SK-N-SH (cell line): ENCODE measurements at regions not wholly inside any gene's neighbourhood (a gene's known extent, or its start where the extent isn't known, plus 50 kb on each side); places are given as distances from the start of the nearest gene placed in this dataset.
A peak's percentile ranks its signal among the peaks of the same experiment; 100 is the strongest.

Experiments used
- CTCF ChIA-PET: fragments of 300-600, 350-600 bp; formaldehyde crosslinking; extraction: SDS; loops from one replicate; lab custom pipeline; 2021; lab: Yijun Ruan, JAX
- POLR2A ChIA-PET: fragments of 350-600 bp; sonication (Branson Sonifier 250); formaldehyde crosslinking; extraction: SDS; loops from one replicate; lab custom pipeline; 2020; ENCODE audit warnings: antibody characterized with exemption, inconsistent platforms; lab: Yijun Ruan, JAX
- DNase-seq: peaks from one replicate; pipeline ENCODE4 v3.0.0; 2012
- H2AFZ ChIP-seq: fragments of 200-600 bp; sonication (generic); 2 replicates; pipeline ENCODE4 v1.8.1; 2016; ENCODE audit warnings: antibody characterized with exemption, mild to moderate bottlenecking, low read depth
- H3F3A ChIP-seq: fragments of 200-600 bp; sonication (generic); replicated peaks from 2 replicates; pipeline ENCODE3; 2016; ENCODE audit warnings: antibody characterized with exemption, mild to moderate bottlenecking; ENCODE audit not compliant: insufficient read depth
- H3K27ac ChIP-seq, 2 experiments: fragments of 200-500 bp in 1 of 2; fragments of 200-600 bp in 1 of 2; sonication (Bioruptor generic) in 1 of 2; sonication (generic), shearing (Covaris generic) in 1 of 2; 2 replicates each; pipeline versions ENCODE4 v1.5.1 to v1.6.1; 2014 to 2016; ENCODE audit warnings: low read depth in 2 of 2, inconsistent platforms in 1 of 2, low read length in 1 of 2, mild to moderate bottlenecking in 1 of 2, mixed read lengths in 1 of 2
- H3K27me3 ChIP-seq: fragments of 200-600 bp; sonication (generic), shearing (Covaris generic); 2 replicates; pipeline ENCODE4 v1.6.1; 2016; ENCODE audit warnings: mixed run types; ENCODE audit not compliant: insufficient read depth
- H3K36me3 ChIP-seq, 2 experiments: fragments of 200-500 bp in 1 of 2; fragments of 200-600 bp in 1 of 2; sonication (Bioruptor generic) in 1 of 2; sonication (generic) in 1 of 2; replicated peaks in 1 of 2; 2 replicates each; pipeline versions ENCODE3 to v1.5.1; 2014 to 2016; ENCODE audit warnings: low read length in 1 of 2, mild to moderate bottlenecking in 1 of 2; ENCODE audit not compliant: insufficient read depth in 2 of 2, control insufficient read depth in 1 of 2
- H3K4me1 ChIP-seq, 2 experiments: fragments of 200-500 bp in 1 of 2; fragments of 200-600 bp in 1 of 2; sonication (Bioruptor generic) in 1 of 2; sonication (generic), shearing (Covaris generic) in 1 of 2; 2 replicates each; pipeline versions ENCODE4 v1.5.1 to v1.6.1; 2014 to 2016; ENCODE audit warnings: low read depth in 1 of 2, low read length in 1 of 2, mixed run types in 1 of 2; ENCODE audit not compliant: insufficient read depth in 2 of 2, control insufficient read depth in 1 of 2
- H3K4me2 ChIP-seq: fragments of 200-600 bp; sonication (generic), shearing (Covaris generic); 2 replicates; pipeline ENCODE4 v1.6.1; 2017; ENCODE audit warnings: mixed run types
- H3K4me3 ChIP-seq, 2 experiments: fragments of 200-500 bp in 1 of 2; fragments of 200-600 bp in 1 of 2; sonication (Bioruptor generic) in 1 of 2; sonication (generic), shearing (Covaris generic) in 1 of 2; 2 replicates each; pipeline versions ENCODE4 v1.5.1 to v1.8.1; 2014 to 2016; ENCODE audit warnings: low read depth in 2 of 2, inconsistent platforms in 1 of 2, low read length in 1 of 2, mild to moderate bottlenecking in 1 of 2, mixed read lengths in 1 of 2, moderate library complexity in 1 of 2
- H3K79me2 ChIP-seq: fragments of 200-600 bp; sonication (generic); 2 replicates; pipeline ENCODE4 v1.8.1; 2017; ENCODE audit warnings: mild to moderate bottlenecking; ENCODE audit not compliant: insufficient read depth
- H3K9ac ChIP-seq: fragments of 200-600 bp; sonication (generic); 2 replicates; pipeline ENCODE4 v1.6.1; 2017; ENCODE audit warnings: mixed run types
- H3K9me2 ChIP-seq: fragments of 200-600 bp; sonication (generic); 2 replicates; pipeline ENCODE4 v1.6.1; 2017; ENCODE audit warnings: mixed run types
- H3K9me3 ChIP-seq: fragments of 200-600 bp; sonication (generic); 2 replicates; pipeline ENCODE4 v1.6.1; 2017; ENCODE audit warnings: mixed run types, mild to moderate bottlenecking, moderate library complexity
- H4K20me1 ChIP-seq: fragments of 200-600 bp; sonication (generic); 2 replicates; pipeline ENCODE4 v1.6.1; 2017; ENCODE audit warnings: mild to moderate bottlenecking, mixed run types; ENCODE audit not compliant: insufficient read depth
- CHD2 ChIP-seq: fragments of 150-350 bp; IDR thresholded peaks from 2 replicates; pipeline ENCODE4 v1.6.1; 2018; ENCODE audit warnings: low read length; ENCODE audit not compliant: partially characterized antibody
- EZH2phosphoT487 ChIP-seq: fragments of 200-600 bp; sonication (generic); IDR thresholded peaks from 2 replicates; pipeline ENCODE4 v1.6.1; 2017; ENCODE audit warnings: low read depth, mixed run types, mild to moderate bottlenecking, antibody characterized with exemption, moderate library complexity, borderline replicate concordance
- GATA2 ChIP-seq: sonication (generic); formaldehyde crosslinking; IDR thresholded peaks from 2 replicates; pipeline ENCODE4 v1.5.0; 2020; ENCODE audit warnings: mild to moderate bottlenecking, missing genetic modification reagents
- IRF3 ChIP-seq: fragments of 150-350 bp; IDR thresholded peaks from 2 replicates; pipeline ENCODE4 v1.6.1; 2016; ENCODE audit warnings: mild to moderate bottlenecking, low read depth, low read length
- JUND ChIP-seq: IDR thresholded peaks from 2 replicates; pipeline ENCODE4 v1.4.0; 2012
- MEF2A ChIP-seq: IDR thresholded peaks from 2 replicates; pipeline ENCODE4 v1.4.0; 2012; ENCODE audit warnings: low read depth, borderline replicate concordance
- MXI1 ChIP-seq: IDR thresholded peaks from 2 replicates; pipeline ENCODE4 v1.6.1; 2012; ENCODE audit warnings: mild to moderate bottlenecking, low read depth, low read length, improper control_type of control experiment
- NFIC ChIP-seq: IDR thresholded peaks from 2 replicates; pipeline ENCODE4 v1.4.0; 2012; ENCODE audit warnings: borderline replicate concordance
- POLR2AphosphoS5 ChIP-seq: IDR thresholded peaks from 2 replicates; pipeline ENCODE4 v1.6.1; 2012; ENCODE audit warnings: low read depth, low read length
- RAD21 ChIP-seq: IDR thresholded peaks from 2 replicates; pipeline ENCODE4 v1.6.1; 2012; ENCODE audit warnings: mild to moderate bottlenecking, low read length
- RFX5 ChIP-seq: IDR thresholded peaks from 2 replicates; pipeline ENCODE4 v1.6.1; 2012; ENCODE audit warnings: mild to moderate bottlenecking, improper control_type of control experiment, low read length
- SIN3A ChIP-seq: IDR thresholded peaks from 2 replicates; pipeline ENCODE4 v1.6.1; 2012; ENCODE audit warnings: low read depth, mild to moderate bottlenecking, low read length, moderate library complexity, borderline replicate concordance
- SMC3 ChIP-seq: IDR thresholded peaks from 2 replicates; pipeline ENCODE4 v1.6.1; 2012; ENCODE audit warnings: low read depth, low read length, improper control_type of control experiment
- TAF1 ChIP-seq: IDR thresholded peaks from 2 replicates; pipeline ENCODE4 v1.6.1; 2012; ENCODE audit warnings: low read depth, mild to moderate bottlenecking, low read length, moderate library complexity, borderline replicate concordance
- YY1 ChIP-seq: IDR thresholded peaks from 2 replicates; pipeline ENCODE4 v1.4.0; 2012; ENCODE audit warnings: low read depth, mild to moderate bottlenecking
- WGBS: methylation state at CpG from one replicate; pipeline ENCODE4 v1.1.6; 2017; ENCODE audit warnings: low lambda C conversion rate; 5-methylcytosine and 5-hydroxymethylcytosine counted together
- TF ChIP-seq, protein P1 (sequence below): fragments of 200-600 bp; sonication (generic); IDR thresholded peaks from 2 replicates; pipeline ENCODE4 v1.6.1; 2017; ENCODE audit warnings: antibody characterized with exemption, mild to moderate bottlenecking, moderate library complexity
- TF ChIP-seq, protein P2 (sequence below): IDR thresholded peaks from 2 replicates; pipeline ENCODE4 v1.4.0; 2012; ENCODE audit warnings: low read depth
- TF ChIP-seq, protein P3 (sequence below): IDR thresholded peaks from 2 replicates; pipeline ENCODE4 v1.4.0; 2012; ENCODE audit warnings: low read depth, borderline replicate concordance
- TF ChIP-seq, protein P4 (sequence below): fragments of 150-350 bp; IDR thresholded peaks from 2 replicates; pipeline ENCODE4 v1.6.1; 2017; ENCODE audit warnings: antibody characterized with exemption, low read length, low read depth, borderline replicate concordance

DNA sequence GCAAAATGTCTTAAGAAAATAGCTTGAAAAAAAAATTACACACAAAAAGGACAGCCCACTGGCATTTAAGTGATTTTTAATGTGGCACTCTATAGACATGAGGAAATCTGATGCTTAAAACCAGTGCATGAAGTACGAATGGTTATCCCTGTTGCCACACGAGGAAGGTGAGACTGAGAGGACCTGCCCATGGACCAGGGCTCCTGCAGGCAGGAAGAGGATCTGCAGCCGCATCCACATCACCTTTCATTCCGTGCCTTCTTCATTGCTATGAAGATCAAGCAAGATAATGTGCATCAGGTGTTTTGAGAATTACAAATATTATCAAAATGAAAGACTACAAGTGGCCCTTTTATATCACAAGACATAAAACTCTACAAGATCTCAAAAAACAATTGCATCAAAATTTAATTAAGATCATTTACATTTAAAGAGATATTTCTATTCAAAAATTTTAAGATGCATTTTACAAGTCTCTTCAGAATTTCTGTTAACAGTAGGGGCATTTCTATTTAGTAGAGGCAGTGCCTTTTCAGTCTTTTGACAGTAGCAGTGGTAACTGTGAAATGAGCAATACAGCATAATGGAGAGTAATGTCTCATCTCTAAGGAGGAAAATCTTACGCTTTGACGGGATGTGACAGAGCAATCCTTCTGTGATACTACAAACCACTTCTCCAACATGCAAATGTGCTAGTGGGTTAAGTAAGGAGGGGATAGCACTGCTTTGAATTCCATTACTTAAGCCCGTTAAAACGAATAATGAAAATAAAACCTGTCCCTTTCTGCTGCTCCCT, 83.4 kb downstream of the SLC5A7 start:
- H2AFZ ChIP-seq: no peak overlapping the region
- 72% methylated on average over 8 of the region's 8 CpGs for WGBS
- TF ChIP-seq JUND (no peak), RFX5 (no peak), MEF2A (no peak), CHD2 (no peak)
- TF ChIP-seq, protein P1, sequence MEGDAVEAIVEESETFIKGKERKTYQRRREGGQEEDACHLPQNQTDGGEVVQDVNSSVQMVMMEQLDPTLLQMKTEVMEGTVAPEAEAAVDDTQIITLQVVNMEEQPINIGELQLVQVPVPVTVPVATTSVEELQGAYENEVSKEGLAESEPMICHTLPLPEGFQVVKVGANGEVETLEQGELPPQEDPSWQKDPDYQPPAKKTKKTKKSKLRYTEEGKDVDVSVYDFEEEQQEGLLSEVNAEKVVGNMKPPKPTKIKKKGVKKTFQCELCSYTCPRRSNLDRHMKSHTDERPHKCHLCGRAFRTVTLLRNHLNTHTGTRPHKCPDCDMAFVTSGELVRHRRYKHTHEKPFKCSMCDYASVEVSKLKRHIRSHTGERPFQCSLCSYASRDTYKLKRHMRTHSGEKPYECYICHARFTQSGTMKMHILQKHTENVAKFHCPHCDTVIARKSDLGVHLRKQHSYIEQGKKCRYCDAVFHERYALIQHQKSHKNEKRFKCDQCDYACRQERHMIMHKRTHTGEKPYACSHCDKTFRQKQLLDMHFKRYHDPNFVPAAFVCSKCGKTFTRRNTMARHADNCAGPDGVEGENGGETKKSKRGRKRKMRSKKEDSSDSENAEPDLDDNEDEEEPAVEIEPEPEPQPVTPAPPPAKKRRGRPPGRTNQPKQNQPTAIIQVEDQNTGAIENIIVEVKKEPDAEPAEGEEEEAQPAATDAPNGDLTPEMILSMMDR: no peak; the same call in 1 of the 2 replicates
- ChIA-PET POLR2A (no interaction called here), CTCF (no interaction called here)
- DNase-seq: no peak
- H3K79me2 ChIP-seq: no peaks in the 10 kb centered on the region
- H3K4me1 ChIP-seq: peaks cover 0 to 8% of the 10 kb centered on the region in 2 experiments; a peak in 2 of 4 replicates
- H3K9me3 ChIP-seq: no peaks in the 10 kb centered on the region
- H3K4me2 ChIP-seq: no peak overlapping the region
- H4K20me1 ChIP-seq: no peaks in the 10 kb centered on the region
- no peak overlapping the region for H3K9ac ChIP-seq
- H3K9me2 ChIP-seq: no peaks in the 10 kb centered on the region
- no peak overlapping the region for H3K27ac ChIP-seq
- H3K4me3 ChIP-seq: no peak overlapping the region
- no peaks in the 10 kb centered on the region for H3K27me3 ChIP-seq
- no peaks in the 10 kb centered on the region for H3F3A ChIP-seq
- H3K36me3 ChIP-seq: no peaks in the 10 kb centered on the region

GRCh38 chr2:108073415-108074072, 87.2 kb downstream of the SLC5A7 start:
- POLR2A ChIA-PET: interaction anchor here (0.6 kb wide), 1 partner anchor 34 kb away, joined by 3 read pairs; no protein-coding TSS in a partner anchor
- H3F3A ChIP-seq: no peaks in the 10 kb centered on the region
- H3K79me2 ChIP-seq: no peaks in the 10 kb centered on the region
- H2AFZ ChIP-seq: no peak overlapping the region
- no peaks in the 10 kb centered on the region for H4K20me1 ChIP-seq
- CTCF ChIA-PET: interaction anchor here (0.5 to 2.0 kb wide), 3 partner anchors 33 to 96 kb away, joined by 3 to 7 read pairs (median 3); no protein-coding TSS in a partner anchor
- H3K27ac ChIP-seq: no peak overlapping the region; a peak in 1 of 4 replicates
- no peak overlapping the region for H3K9ac ChIP-seq
- no peaks in the 10 kb centered on the region for H3K27me3 ChIP-seq
- DNase-seq: peak; percentile 16
- H3K9me3 ChIP-seq: no peaks in the 10 kb centered on the region
- H3K4me2 ChIP-seq: no peak overlapping the region
- 18% methylated on average over 4 of the region's 4 CpGs for WGBS
- H3K4me1 ChIP-seq: peaks cover 0 to 8% of the 10 kb centered on the region in 2 experiments; a peak in 2 of 4 replicates
- no peaks in the 10 kb centered on the region for H3K36me3 ChIP-seq
- no peaks in the 10 kb centered on the region for H3K9me2 ChIP-seq
- no peak overlapping the region for H3K4me3 ChIP-seq
- TF ChIP-seq IRF3 (no peak), SIN3A (no peak), NFIC (no peak), RAD21 (no peak), MXI1 (no peak), EZH2phosphoT487 (no peak), RFX5 (no peak), JUND (no peak), GATA2 (no peak), SMC3 (no peak), TAF1 (no peak), YY1 (no peak), POLR2AphosphoS5 (no peak), CHD2 (peak; percentile 24)
- TF ChIP-seq, protein P2, sequence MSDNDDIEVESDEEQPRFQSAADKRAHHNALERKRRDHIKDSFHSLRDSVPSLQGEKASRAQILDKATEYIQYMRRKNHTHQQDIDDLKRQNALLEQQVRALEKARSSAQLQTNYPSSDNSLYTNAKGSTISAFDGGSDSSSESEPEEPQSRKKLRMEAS: no peak
- TF ChIP-seq, protein P3, sequence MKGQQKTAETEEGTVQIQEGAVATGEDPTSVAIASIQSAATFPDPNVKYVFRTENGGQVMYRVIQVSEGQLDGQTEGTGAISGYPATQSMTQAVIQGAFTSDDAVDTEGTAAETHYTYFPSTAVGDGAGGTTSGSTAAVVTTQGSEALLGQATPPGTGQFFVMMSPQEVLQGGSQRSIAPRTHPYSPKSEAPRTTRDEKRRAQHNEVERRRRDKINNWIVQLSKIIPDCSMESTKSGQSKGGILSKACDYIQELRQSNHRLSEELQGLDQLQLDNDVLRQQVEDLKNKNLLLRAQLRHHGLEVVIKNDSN: no peak
- TF ChIP-seq, protein P4, sequence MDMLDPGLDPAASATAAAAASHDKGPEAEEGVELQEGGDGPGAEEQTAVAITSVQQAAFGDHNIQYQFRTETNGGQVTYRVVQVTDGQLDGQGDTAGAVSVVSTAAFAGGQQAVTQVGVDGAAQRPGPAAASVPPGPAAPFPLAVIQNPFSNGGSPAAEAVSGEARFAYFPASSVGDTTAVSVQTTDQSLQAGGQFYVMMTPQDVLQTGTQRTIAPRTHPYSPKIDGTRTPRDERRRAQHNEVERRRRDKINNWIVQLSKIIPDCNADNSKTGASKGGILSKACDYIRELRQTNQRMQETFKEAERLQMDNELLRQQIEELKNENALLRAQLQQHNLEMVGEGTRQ: no peak
